NCI-H2196 (cell line): ENCODE measurements at regions not wholly inside any gene's neighbourhood (a gene's known extent, or its start where the extent isn't known, plus 50 kb on each side); places are given as distances from the start of the nearest gene placed in this dataset.

Experiments used
- DNase-seq: peaks from one replicate; lab custom pipeline; 2025; ENCODE audit not compliant: unreplicated experiment; lab: John Stamatoyannopoulos, UW

- DNase-seq: no peak
These were observed 249.0 kb upstream of the VCX3A start for GRCh38 chrX:6783912-6784311.

- no peak for DNase-seq
These were observed 247.9 kb upstream of the VCX3A start for GRCh38 chrX:6782831-6783230.

GRCh38 chrX:6778544-6779503 is 243.9 kb upstream of the VCX3A start:
- DNase-seq: no peak

GRCh38 chrX:6777238-6778002 is 242.5 kb upstream of the VCX3A start:
- no peak for DNase-seq

- no peak for DNase-seq
These were observed 236.0 kb upstream of the VCX3A start for GRCh38 chrX:6770936-6771335.

- no peak for DNase-seq
These were observed 234.0 kb upstream of the VCX3A start for GRCh38 chrX:6768881-6769280.

GRCh38 chrX:6761251-6761650 is 226.3 kb upstream of the VCX3A start:
- DNase-seq: no peak

GRCh38 chrX:6759655-6760375 is 224.9 kb upstream of the VCX3A start:
- no peak for DNase-seq

- DNase-seq: no peak
These were observed 223.3 kb upstream of the VCX3A start for GRCh38 chrX:6758234-6758633.

- DNase-seq: no peak
These were observed 222.7 kb upstream of the VCX3A start for GRCh38 chrX:6757631-6758030.

- DNase-seq: no peak
These were observed 213.7 kb upstream of the VCX3A start for GRCh38 chrX:6748595-6748994.

GRCh38 chrX:6738518-6739470 is 203.9 kb upstream of the VCX3A start:
- no peak for DNase-seq

- no peak for DNase-seq
These were observed 200.1 kb upstream of the VCX3A start for GRCh38 chrX:6734844-6735634.

GRCh38 chrX:6732101-6732500 is 197.2 kb upstream of the VCX3A start:
- DNase-seq: no peak

- DNase-seq: no peak
These were observed 194.7 kb upstream of the VCX3A start for GRCh38 chrX:6729626-6730025.

- DNase-seq: no peak
These were observed 183.8 kb upstream of the VCX3A start for GRCh38 chrX:6718766-6719165.

- DNase-seq: no peak
These were observed 173.9 kb upstream of the VCX3A start for GRCh38 chrX:6708676-6709380.

- DNase-seq: no peak
These were observed 173.1 kb upstream of the VCX3A start for GRCh38 chrX:6708041-6708440.

GRCh38 chrX:6707497-6707896 is 172.6 kb upstream of the VCX3A start:
- no peak for DNase-seq
